Epithelial cell of esophagus (primary cell): ENCODE measurements at regions not wholly inside any gene's neighbourhood (a gene's known extent, or its start where the extent isn't known, plus 50 kb on each side); places are given as distances from the start of the nearest gene placed in this dataset.
"Not testable (repeated sequence)": the region's sequence is repeated elsewhere in the genome, so short reads cannot be mapped to it uniquely, and the experiment has no call there.

Source experiments
- DNase-seq: peaks from one replicate; pipeline ENCODE4 v3.0.0; 2010; ENCODE audit warnings: low read depth
- H3K4me3 ChIP-seq: 2 replicates; pipeline ENCODE4 v1.5.1; 2011; ENCODE audit warnings: mild to moderate bottlenecking, low read length, control low read depth
- CTCF ChIP-seq: IDR thresholded peaks from 2 replicates; pipeline ENCODE4 v1.5.1; 2011; ENCODE audit warnings: low read depth, mild to moderate bottlenecking, low read length, control low read depth, inconsistent platforms; ENCODE audit not compliant: insufficient read depth; ENCODE audit errors: missing control alignments

- no peak for TF ChIP-seq CTCF
- H3K4me3 ChIP-seq: no peak overlapping the region
These were observed 118.9 kb downstream of the RIN2 start for GRCh38 chr20:19876828-19877460.

GRCh38 chr20:19879874-19880255 is 121.8 kb downstream of the RIN2 start:
- not testable (repeated sequence) for DNase-seq, H3K4me3 ChIP-seq

More at GRCh38 chr20:19876828-19877460, 118.9 kb downstream of the RIN2 start:
- DNase-seq: no peak

- peak; percentile 86 for DNase-seq
- TF ChIP-seq CTCF: no peak
- no peak overlapping the region for H3K4me3 ChIP-seq
These were observed 122.4 kb downstream of the RIN2 start for GRCh38 chr20:19880256-19881079.

- no peak for TF ChIP-seq CTCF
- no peak for DNase-seq
- H3K4me3 ChIP-seq: no peak overlapping the region
These were observed 123.2 kb downstream of the RIN2 start for GRCh38 chr20:19881080-19881840.

- no peak for TF ChIP-seq CTCF
- H3K4me3 ChIP-seq: no peak overlapping the region
- DNase-seq: no peak
These were observed 123.9 kb downstream of the RIN2 start for GRCh38 chr20:19881990-19882389.

- no peak overlapping the region for H3K4me3 ChIP-seq
- no peak for DNase-seq
- no peak for TF ChIP-seq CTCF
These were observed 124.4 kb downstream of the RIN2 start for GRCh38 chr20:19882446-19882845.

GRCh38 chr20:19883501-19883900 is 125.4 kb downstream of the RIN2 start:
- TF ChIP-seq CTCF: no peak
- H3K4me3 ChIP-seq: no peak overlapping the region

More at GRCh38 chr20:19883501-19883900, 125.4 kb downstream of the RIN2 start:
- no peak for DNase-seq
